ENCODE measurements at regions not wholly inside any gene's neighbourhood (a gene's known extent, or its start where the extent isn't known, plus 50 kb on each side); places are given as distances from the start of the nearest gene placed in this dataset.

- Histone ChIP-seq H3K4me1 (ENCODE audit: control insufficient read depth, insufficient read depth, low read length) (no peaks in the 10 kb centered on the region), H3K36me3 (ENCODE audit: control insufficient read depth in 2 of 2, insufficient read depth in 1 of 2, low read length in 2 of 2) (no peaks in the 10 kb centered on the region), H3K27ac (ENCODE audit: extremely low read depth, low read depth, low read length) (no peak overlapping the region), H3K9me3 (ENCODE audit: control insufficient read depth, insufficient read depth, low read depth, low read length) (no peaks in the 10 kb centered on the region), H3K4me3 (ENCODE audit: low read depth, low read length) (no peak overlapping the region)
- POLR2A ChIA-PET: no interaction called here
- CTCF ChIA-PET: no interaction called here
- no peak for TF ChIP-seq ZNF549 (tag by site-specific recombination; IDR thresholded peaks at IDR 0.05)
- no peak for TF ChIP-seq PRDM10 (tag by site-specific recombination; IDR thresholded peaks at IDR 0.05)
Measured at GRCh38 chr12:77372494-77372893, 307.1 kb upstream of the E2F7 start.

DNA sequence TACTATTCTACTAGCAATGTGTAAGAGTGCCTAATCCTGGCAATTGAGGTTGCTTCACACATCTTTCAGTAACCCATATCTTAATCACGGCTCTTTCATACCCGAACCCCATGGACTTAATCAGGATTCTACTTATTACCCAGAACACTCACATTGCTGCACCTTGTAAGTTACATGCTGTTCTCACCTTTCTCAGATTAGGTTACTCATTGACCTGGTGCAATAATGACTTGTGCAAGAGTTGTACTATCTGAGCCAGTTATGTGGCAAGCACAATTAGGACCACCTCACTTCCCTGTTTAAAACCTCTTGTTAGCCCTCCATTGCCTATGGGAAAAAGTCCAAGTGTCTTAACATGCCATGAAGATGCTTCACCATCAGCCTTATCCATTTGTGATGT, 306.7 kb upstream of the E2F7 start:
- no peak overlapping the region for H3K4me3 ChIP-seq (ENCODE audit: low read depth, low read length)
- H3K36me3 ChIP-seq (ENCODE audit: control insufficient read depth in 2 of 2, insufficient read depth in 1 of 2, low read length in 2 of 2): no peaks in the 10 kb centered on the region
- no peaks in the 10 kb centered on the region for H3K4me1 ChIP-seq (ENCODE audit: control insufficient read depth, insufficient read depth, low read length)
- TF ChIP-seq WT1 (tag by site-specific recombination; IDR thresholded peaks at IDR 0.05): no peak
- no peak for TF ChIP-seq ZNF513 (tag by site-specific recombination; IDR thresholded peaks at IDR 0.05)
- TF ChIP-seq ZNF843 (tag by site-specific recombination; IDR thresholded peaks at IDR 0.05): no peak
- no peak for TF ChIP-seq ZNF830 (tag by site-specific recombination; IDR thresholded peaks at IDR 0.05; ENCODE audit: low read depth)
- no peak for TF ChIP-seq ZNF302 (tag by site-specific recombination; IDR thresholded peaks at IDR 0.05; ENCODE audit: low read depth)
- no peak for TF ChIP-seq ZNF169 (tag by site-specific recombination; IDR thresholded peaks at IDR 0.05)
- TF ChIP-seq GLI4 (tag by site-specific recombination; IDR thresholded peaks at IDR 0.05): no peak
- no peaks in the 10 kb centered on the region for H3K9me3 ChIP-seq (ENCODE audit: control insufficient read depth, insufficient read depth, low read depth, low read length)
- ChIA-PET POLR2A (no interaction called here), CTCF (no interaction called here)
- no peak overlapping the region for H3K27ac ChIP-seq (ENCODE audit: extremely low read depth, low read depth, low read length)

DNA sequence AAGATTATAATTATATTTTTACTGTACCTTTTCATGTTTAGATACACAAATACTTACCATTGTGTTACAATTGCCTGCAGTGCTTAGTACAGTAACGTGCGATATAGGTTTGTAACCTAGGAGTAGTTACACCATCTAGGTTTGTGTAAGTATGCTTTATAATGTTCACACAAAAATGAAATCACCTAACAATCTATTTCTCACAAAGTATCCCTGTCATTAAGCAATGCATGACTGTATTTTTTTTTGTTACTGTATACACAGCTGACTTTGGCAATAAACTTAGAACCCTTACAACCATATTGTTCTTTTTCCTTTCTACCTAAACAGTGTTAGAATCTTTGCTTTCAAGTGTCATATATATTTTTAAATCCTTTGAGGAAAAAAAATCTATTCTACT, 303.0 kb upstream of the E2F7 start:
- CTCF ChIA-PET: no interaction called here
- Histone ChIP-seq H3K4me3 (ENCODE audit: low read depth, low read length) (no peak overlapping the region), H3K27ac (ENCODE audit: extremely low read depth, low read depth, low read length) (no peak overlapping the region), H3K9me3 (ENCODE audit: control insufficient read depth, insufficient read depth, low read depth, low read length) (no peaks in the 10 kb centered on the region), H3K36me3 (ENCODE audit: control insufficient read depth in 2 of 2, insufficient read depth in 1 of 2, low read length in 2 of 2) (no peaks in the 10 kb centered on the region), H3K4me1 (ENCODE audit: control insufficient read depth, insufficient read depth, low read length) (no peaks in the 10 kb centered on the region)
- TF ChIP-seq ZNF521 (tag by site-specific recombination; IDR thresholded peaks at IDR 0.05) (no peak), ZSCAN23 (tag by site-specific recombination; IDR thresholded peaks at IDR 0.05) (no peak), ZBTB17 (tag by site-specific recombination; IDR thresholded peaks at IDR 0.05) (no peak), WT1 (tag by site-specific recombination; IDR thresholded peaks at IDR 0.05) (no peak), ZFHX2 (tag by site-specific recombination; conservative IDR thresholded peaks at IDR 0.05) (no peak), ZNF639 (tag by site-specific recombination; IDR thresholded peaks at IDR 0.05) (no peak), ZSCAN16 (tag by site-specific recombination; IDR thresholded peaks at IDR 0.05) (no peak), ZNF768 (tag by site-specific recombination; IDR thresholded peaks at IDR 0.05) (no peak), ZNF677 (tag by site-specific recombination; IDR thresholded peaks at IDR 0.05) (no peak), KLF16 (tag by site-specific recombination; IDR thresholded peaks at IDR 0.05) (no peak), ZBTB7A (tag by site-specific recombination; IDR thresholded peaks at IDR 0.05; ENCODE audit: low read depth) (no peak), ZNF558 (tag by site-specific recombination; IDR thresholded peaks at IDR 0.05) (no peak), ZNF544 (tag by site-specific recombination; IDR thresholded peaks at IDR 0.05) (no peak), ZNF202 (tag by site-specific recombination; IDR thresholded peaks at IDR 0.05; ENCODE audit: borderline replicate concordance) (no peak)
- TF ChIP-seq, protein P1, sequence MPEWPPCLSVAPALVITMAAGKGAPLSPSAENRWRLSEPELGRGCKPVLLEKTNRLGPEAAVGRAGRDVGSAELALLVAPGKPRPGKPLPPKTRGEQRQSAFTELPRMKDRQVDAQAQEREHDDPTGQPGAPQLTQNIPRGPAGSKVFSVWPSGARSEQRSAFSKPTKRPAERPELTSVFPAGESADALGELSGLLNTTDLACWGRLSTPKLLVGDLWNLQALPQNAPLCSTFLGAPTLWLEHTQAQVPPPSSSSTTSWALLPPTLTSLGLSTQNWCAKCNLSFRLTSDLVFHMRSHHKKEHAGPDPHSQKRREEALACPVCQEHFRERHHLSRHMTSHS (tag by site-specific recombination; IDR thresholded peaks at IDR 0.05): no peak
- TF ChIP-seq, protein P2, sequence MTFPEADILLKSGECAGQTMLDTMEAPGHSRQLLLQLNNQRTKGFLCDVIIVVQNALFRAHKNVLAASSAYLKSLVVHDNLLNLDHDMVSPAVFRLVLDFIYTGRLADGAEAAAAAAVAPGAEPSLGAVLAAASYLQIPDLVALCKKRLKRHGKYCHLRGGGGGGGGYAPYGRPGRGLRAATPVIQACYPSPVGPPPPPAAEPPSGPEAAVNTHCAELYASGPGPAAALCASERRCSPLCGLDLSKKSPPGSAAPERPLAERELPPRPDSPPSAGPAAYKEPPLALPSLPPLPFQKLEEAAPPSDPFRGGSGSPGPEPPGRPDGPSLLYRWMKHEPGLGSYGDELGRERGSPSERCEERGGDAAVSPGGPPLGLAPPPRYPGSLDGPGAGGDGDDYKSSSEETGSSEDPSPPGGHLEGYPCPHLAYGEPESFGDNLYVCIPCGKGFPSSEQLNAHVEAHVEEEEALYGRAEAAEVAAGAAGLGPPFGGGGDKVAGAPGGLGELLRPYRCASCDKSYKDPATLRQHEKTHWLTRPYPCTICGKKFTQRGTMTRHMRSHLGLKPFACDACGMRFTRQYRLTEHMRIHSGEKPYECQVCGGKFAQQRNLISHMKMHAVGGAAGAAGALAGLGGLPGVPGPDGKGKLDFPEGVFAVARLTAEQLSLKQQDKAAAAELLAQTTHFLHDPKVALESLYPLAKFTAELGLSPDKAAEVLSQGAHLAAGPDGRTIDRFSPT (tag by site-specific recombination; IDR thresholded peaks at IDR 0.05): no peak
- POLR2A ChIA-PET: no interaction called here

All from HEK293 (cell line).